H4 (cell line): ENCODE measurements at regions not wholly inside any gene's neighbourhood (a gene's known extent, or its start where the extent isn't known, plus 50 kb on each side); places are given as distances from the start of the nearest gene placed in this dataset.

Experiments
- DNase-seq: peaks from one replicate; pipeline ENCODE4 v3.0.0-alpha.2; 2015; ENCODE audit warnings: low spot score

DNA sequence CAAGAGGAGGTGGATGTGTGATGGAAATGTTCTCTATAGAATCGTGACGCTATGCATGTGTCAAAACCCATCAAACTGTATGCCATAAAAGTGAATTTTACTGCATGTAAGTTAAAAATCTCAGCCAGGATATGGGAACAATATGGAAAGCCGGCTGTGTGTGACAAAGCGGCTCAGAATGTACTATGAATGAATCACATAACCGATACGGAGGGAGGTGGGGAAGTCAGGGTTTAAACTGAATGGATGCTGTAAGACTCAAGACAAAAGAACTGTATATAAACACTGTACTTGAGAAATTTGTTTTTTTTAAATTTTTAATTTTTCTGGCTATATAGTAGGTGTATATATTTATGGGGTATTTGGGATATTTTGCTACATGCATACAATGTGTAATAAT, 111.6 kb upstream of the PDE4B start:
- no peak for DNase-seq

- DNase-seq, result peak; percentile 81
Observed at GRCh38 chr1:65687428-65688214, 105.1 kb upstream of the PDE4B start.

- DNase-seq, result no peak
Observed at GRCh38 chr1:65688215-65688566, 104.5 kb upstream of the PDE4B start.

GRCh38 chr1:65688848-65689247, 103.8 kb upstream of the PDE4B start:
- no peak for DNase-seq

GRCh38 chr1:65691152-65691900, 101.4 kb upstream of the PDE4B start:
- DNase-seq, result no peak

DNA sequence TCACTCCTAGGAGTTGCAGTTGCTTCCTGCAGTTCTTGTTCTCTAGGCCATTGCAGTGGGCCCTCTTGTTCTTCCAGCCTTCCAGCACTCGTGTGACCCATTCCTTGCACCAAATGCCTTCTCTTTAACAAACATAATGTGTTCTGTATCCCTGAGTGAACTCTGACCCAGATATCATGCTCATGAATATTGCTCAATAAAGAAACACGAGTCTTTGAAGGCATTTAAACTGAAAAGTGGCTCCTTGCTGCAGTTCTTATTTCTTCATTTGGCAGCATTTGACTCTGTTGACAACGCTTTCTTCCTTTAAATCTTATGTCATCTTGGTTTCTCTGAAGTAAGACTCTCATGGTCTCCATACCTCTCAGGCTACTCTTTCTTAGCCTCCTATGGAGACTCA, 100.7 kb upstream of the PDE4B start:
- no peak for DNase-seq

GRCh38 chr1:65694126-65694525, 98.6 kb upstream of the PDE4B start:
- no peak for DNase-seq

- no peak for DNase-seq
Observed at GRCh38 chr1:65694933-65695332, 97.8 kb upstream of the PDE4B start.

- no peak for DNase-seq
Observed at GRCh38 chr1:65698590-65698989, 94.1 kb upstream of the PDE4B start.

GRCh38 chr1:65703853-65704252, 88.8 kb upstream of the PDE4B start:
- no peak for DNase-seq

DNA sequence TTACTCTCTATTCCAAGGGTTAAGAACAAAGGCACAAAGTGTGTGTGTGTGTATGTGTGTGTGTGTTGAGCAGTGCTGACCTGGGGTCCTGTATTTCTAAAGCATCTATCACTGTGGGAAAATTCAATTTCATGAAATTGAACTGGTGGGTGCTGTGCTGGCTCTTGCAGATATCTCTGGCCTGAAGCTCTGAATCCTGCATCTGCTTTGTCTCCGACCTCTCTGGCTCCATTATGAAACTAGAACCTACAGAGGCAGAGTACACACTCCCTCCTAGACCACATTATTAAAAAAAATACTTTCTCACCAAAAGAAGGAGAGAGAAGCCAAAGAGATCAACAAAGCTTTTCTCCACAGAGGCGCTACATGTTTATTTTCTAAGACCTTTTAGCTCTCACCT, 88.4 kb upstream of the PDE4B start:
- no peak for DNase-seq

- DNase-seq, result no peak
Observed at GRCh38 chr1:65717815-65718454, 74.8 kb upstream of the PDE4B start.

GRCh38 chr1:65719391-65719790, 73.3 kb upstream of the PDE4B start:
- DNase-seq, result no peak

DNA sequence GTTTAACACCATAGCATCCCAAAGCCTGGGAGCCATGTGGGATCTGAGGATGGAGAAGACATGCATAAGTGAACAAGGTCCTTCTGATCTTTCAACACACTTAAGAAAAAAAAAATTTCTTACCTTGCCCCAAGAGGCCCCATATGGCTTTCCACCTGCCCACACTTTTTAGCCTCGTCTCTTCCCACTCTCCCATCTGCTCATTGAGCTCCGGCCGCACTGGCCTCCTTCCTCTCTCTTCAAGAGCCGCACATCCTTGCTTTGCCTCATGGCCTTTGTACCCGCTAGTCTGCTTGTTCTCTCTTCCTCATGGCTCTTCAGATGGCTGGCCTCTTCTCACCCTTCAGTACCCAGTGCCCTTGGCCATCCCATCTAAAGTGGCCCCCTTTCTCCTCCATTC, 70.2 kb upstream of the PDE4B start:
- DNase-seq, result no peak

GRCh38 chr1:65724151-65724550, 68.5 kb upstream of the PDE4B start:
- no peak for DNase-seq

DNA sequence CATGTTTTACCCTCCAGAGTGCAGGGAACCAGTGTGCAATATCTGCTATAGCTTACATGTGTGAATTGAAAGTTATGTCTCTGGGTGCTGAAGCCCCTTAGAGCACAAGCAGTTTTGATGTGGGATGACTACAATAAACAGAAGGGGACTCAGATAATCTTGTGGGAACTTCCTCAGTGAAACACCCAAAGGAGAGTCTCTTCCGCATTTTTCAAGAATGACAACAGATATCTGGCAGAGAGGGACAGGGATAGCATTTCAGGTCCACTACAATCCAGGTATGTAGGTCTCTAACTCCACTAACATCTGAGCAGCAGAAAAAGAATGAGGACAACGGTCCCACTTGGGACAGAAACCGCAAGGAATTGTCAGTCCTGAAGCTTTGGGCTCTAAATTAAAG, 67.6 kb upstream of the PDE4B start:
- DNase-seq, result no peak

- no peak for DNase-seq
Observed at GRCh38 chr1:65728504-65728903, 64.2 kb upstream of the PDE4B start.

DNA sequence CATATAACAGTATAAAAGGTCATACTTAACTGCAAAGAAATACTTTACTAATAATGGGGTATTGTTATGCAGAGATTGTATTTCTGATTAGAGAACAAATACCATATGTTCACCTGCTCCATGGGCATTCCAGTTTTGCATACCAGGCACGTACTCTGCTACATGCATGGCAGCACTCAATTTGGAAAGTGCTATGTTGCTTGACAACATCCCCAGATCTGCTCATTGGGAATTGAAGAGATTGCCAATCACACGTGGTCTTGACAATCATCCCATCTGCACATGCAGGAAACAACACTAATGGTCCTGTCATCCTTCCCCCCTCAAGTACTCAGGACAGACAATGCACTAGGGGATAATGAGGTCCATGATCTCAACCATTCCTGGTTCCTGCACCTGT, 63.4 kb upstream of the PDE4B start:
- no peak for DNase-seq

- no peak for DNase-seq
Observed at GRCh38 chr1:65734979-65735378, 57.7 kb upstream of the PDE4B start.

DNA sequence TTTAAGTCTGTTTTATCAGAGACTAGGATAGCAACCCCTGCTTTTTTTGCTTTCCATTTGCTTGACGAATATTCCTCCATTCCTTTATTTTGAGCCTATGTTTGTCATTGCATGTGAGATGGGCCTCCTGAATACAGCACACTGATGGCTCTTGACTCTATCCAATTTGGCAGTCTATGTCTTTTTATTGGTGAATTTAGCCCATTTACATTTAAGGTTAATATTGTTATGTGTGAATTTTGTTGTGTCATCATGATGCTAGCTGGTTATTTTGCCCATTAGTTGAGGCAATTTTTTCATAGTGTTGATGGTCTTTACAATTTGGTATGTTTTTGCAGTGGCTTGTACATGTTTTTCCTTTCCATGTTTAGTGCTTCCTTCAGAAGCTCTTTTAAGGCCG, 50.7 kb upstream of the PDE4B start:
- DNase-seq, result no peak
